H9 (cell line): ENCODE measurements at regions not wholly inside any gene's neighbourhood (a gene's known extent, or its start where the extent isn't known, plus 50 kb on each side); places are given as distances from the start of the nearest gene placed in this dataset.

Source experiments
- DNase-seq: peaks from one replicate; pipeline ENCODE4 v3.0.0-alpha.2; 2017
- H2AFZ ChIP-seq: one replicate; pipeline ENCODE4 v1.6.1; 2013; ENCODE audit warnings: mild to moderate bottlenecking, low read length, control low read depth, moderate library complexity
- H2AK5ac ChIP-seq: 2 replicates; pipeline ENCODE4 v1.6.1; 2013; ENCODE audit warnings: low read length, control low read depth, mixed read lengths; ENCODE audit not compliant: insufficient read length
- H2BK120ac ChIP-seq: one replicate; pipeline ENCODE4 v1.6.1; 2013; ENCODE audit warnings: low read depth, mild to moderate bottlenecking, low read length, control low read depth, inconsistent platforms; ENCODE audit not compliant: poor library complexity, severe bottlenecking
- H2BK12ac ChIP-seq: 2 replicates; pipeline ENCODE4 v1.6.1; 2013; ENCODE audit warnings: low read length, control low read depth, mixed read lengths, low read depth; ENCODE audit not compliant: insufficient read length
- H2BK15ac ChIP-seq: 2 replicates; pipeline ENCODE4 v1.6.1; 2013; ENCODE audit warnings: low read depth, low read length, control low read depth
- H2BK20ac ChIP-seq: one replicate; pipeline ENCODE4 v1.6.1; 2013; ENCODE audit warnings: low read depth, mild to moderate bottlenecking, low read length, control low read depth, inconsistent platforms; ENCODE audit not compliant: poor library complexity, severe bottlenecking
- H2BK5ac ChIP-seq: 2 replicates; pipeline ENCODE4 v1.6.1; 2013; ENCODE audit warnings: low read length, control low read depth, mixed read lengths; ENCODE audit not compliant: insufficient read length
- H3K14ac ChIP-seq: 2 replicates; pipeline ENCODE4 v1.6.1; 2013; ENCODE audit warnings: low read length, control low read depth; ENCODE audit not compliant: insufficient read depth
- H3K18ac ChIP-seq: 2 replicates; pipeline ENCODE4 v1.6.1; 2013; ENCODE audit warnings: low read depth, mild to moderate bottlenecking, mixed read lengths, low read length, control low read depth; ENCODE audit not compliant: insufficient read length
- H3K23ac ChIP-seq: 2 replicates; pipeline ENCODE4 v1.6.1; 2013; ENCODE audit warnings: low read length, control low read depth, mixed read lengths, low read depth; ENCODE audit not compliant: insufficient read length
- H3K23me2 ChIP-seq: 2 replicates; pipeline ENCODE4 v1.6.1; 2013; ENCODE audit warnings: low read depth, mild to moderate bottlenecking, mixed read lengths, low read length, control low read depth; ENCODE audit not compliant: insufficient read length, poor library complexity, severe bottlenecking
- H3K27ac ChIP-seq: 2 replicates; pipeline ENCODE4 v1.5.1; 2013; ENCODE audit warnings: low read length, control low read depth, mixed read lengths, low read depth; ENCODE audit not compliant: insufficient read length
- H3K27me3 ChIP-seq: 2 replicates; pipeline ENCODE4 v1.6.1; 2013; ENCODE audit warnings: low read length, control low read depth, inconsistent platforms; ENCODE audit not compliant: insufficient read depth
- H3K4ac ChIP-seq: 2 replicates; pipeline ENCODE4 v1.6.1; 2013; ENCODE audit warnings: low read depth, mild to moderate bottlenecking, control low read depth, inconsistent platforms, low read length, moderate library complexity
- H3K4me1 ChIP-seq: 2 replicates; pipeline ENCODE4 v1.6.1; 2013; ENCODE audit warnings: low read length, control low read depth, inconsistent platforms; ENCODE audit not compliant: insufficient read depth
- H3K4me2 ChIP-seq: 2 replicates; pipeline ENCODE4 v1.6.1; 2013; ENCODE audit warnings: low read length, control low read depth, mixed read lengths; ENCODE audit not compliant: insufficient read length, insufficient read depth
- H3K56ac ChIP-seq: 2 replicates; pipeline ENCODE4 v1.6.1; 2013; ENCODE audit warnings: low read depth, mild to moderate bottlenecking, mixed read lengths, low read length, control low read depth; ENCODE audit not compliant: insufficient read length
- H3K79me1 ChIP-seq: 2 replicates; pipeline ENCODE4 v1.6.1; 2013; ENCODE audit warnings: low read depth, mild to moderate bottlenecking, moderate library complexity, low read length, control low read depth, inconsistent platforms; ENCODE audit not compliant: insufficient read depth, poor library complexity, severe bottlenecking
- H3K79me2 ChIP-seq: 2 replicates; pipeline ENCODE4 v1.6.1; 2013; ENCODE audit warnings: low read length, control low read depth, inconsistent platforms; ENCODE audit not compliant: insufficient read depth
- H3K9ac ChIP-seq: 2 replicates; pipeline ENCODE4 v1.6.1; 2013; ENCODE audit warnings: low read length, control low read depth, mixed read lengths; ENCODE audit not compliant: insufficient read length; ENCODE audit errors: extremely low read depth
- H3K9me3 ChIP-seq: one replicate; pipeline ENCODE4 v1.6.1; 2013; ENCODE audit warnings: low read depth, low read length, inconsistent platforms; ENCODE audit not compliant: control insufficient read depth
- H3T11ph ChIP-seq: one replicate; pipeline ENCODE4 v1.6.1; 2013; ENCODE audit warnings: mild to moderate bottlenecking, low read length, control low read depth, inconsistent platforms
- H4K20me1 ChIP-seq: one replicate; pipeline ENCODE4 v1.6.1; 2013; ENCODE audit not compliant: control insufficient read depth, insufficient read length, insufficient read depth
- H4K5ac ChIP-seq: 2 replicates; pipeline ENCODE4 v1.6.1; 2013; ENCODE audit warnings: low read depth, mild to moderate bottlenecking, mixed read lengths, low read length, control low read depth; ENCODE audit not compliant: insufficient read length
- H4K8ac ChIP-seq: replicated peaks from 2 replicates; pipeline ENCODE4 v1.6.1; 2013; ENCODE audit warnings: low read length, control low read depth, mixed read lengths, low read depth; ENCODE audit not compliant: insufficient read length
- H4K91ac ChIP-seq: 2 replicates; pipeline ENCODE4 v1.6.1; 2013; ENCODE audit warnings: low read depth, mild to moderate bottlenecking, moderate library complexity, mixed read lengths, low read length, control low read depth; ENCODE audit not compliant: insufficient read length
- H3K27ac Mint-ChIP-seq, 3 experiments: 2 replicates in 2 of 3; 3 replicates in 1 of 3; pipeline ENCODE4 v1.8.0; 2020 to 2021; ENCODE audit warnings: mixed read lengths in 3 of 3, mild to moderate bottlenecking in 1 of 3, moderate library complexity in 1 of 3
- H3K27me3 Mint-ChIP-seq: 2 replicates; pipeline ENCODE4 v1.8.0; 2021; ENCODE audit warnings: low read depth, mild to moderate bottlenecking, moderate library complexity, mixed read lengths
- H3K36me3 Mint-ChIP-seq, 3 experiments: 2 replicates in 2 of 3; 3 replicates in 1 of 3; pipeline ENCODE4 v1.8.0; 2020 to 2021; ENCODE audit warnings: low read depth in 3 of 3, mixed read lengths in 3 of 3; ENCODE audit not compliant: insufficient read depth in 1 of 3
- H3K4me1 Mint-ChIP-seq, 2 experiments: 2 replicates each; pipeline ENCODE4 v1.8.0; 2020; ENCODE audit warnings: mixed read lengths in 2 of 2
- H3K4me3 Mint-ChIP-seq, 2 experiments: 2 replicates in 1 of 2; 3 replicates in 1 of 2; pipeline ENCODE4 v1.8.0; 2020 to 2021; ENCODE audit warnings: mild to moderate bottlenecking in 2 of 2, mixed read lengths in 2 of 2, moderate library complexity in 1 of 2
- H3K9me3 Mint-ChIP-seq, 2 experiments: 2 replicates in 1 of 2; 3 replicates in 1 of 2; pipeline ENCODE4 v1.8.0; 2020; ENCODE audit warnings: mild to moderate bottlenecking in 2 of 2, mixed read lengths in 2 of 2, moderate library complexity in 1 of 2
- WGBS: extraction: QIAGEN DNeasy Blood & Tissue Kit; methylation state at CpG from one replicate; pipeline ENCODE4 v1.1.7; 2013; ENCODE audit warnings: missing lambda C conversion rate, low lambda C conversion rate, mixed read lengths; ENCODE audit not compliant: insufficient read length; ENCODE audit errors: extremely low coverage; 5-methylcytosine and 5-hydroxymethylcytosine counted together
- TF ChIP-seq, protein P1 (sequence below): fragments of 200-600 bp; sonication (generic); conservative IDR thresholded peaks from 3 replicates; pipeline ENCODE4 v1.8.0; 2021; ENCODE audit warnings: antibody characterized with exemption, mild to moderate bottlenecking

DNA sequence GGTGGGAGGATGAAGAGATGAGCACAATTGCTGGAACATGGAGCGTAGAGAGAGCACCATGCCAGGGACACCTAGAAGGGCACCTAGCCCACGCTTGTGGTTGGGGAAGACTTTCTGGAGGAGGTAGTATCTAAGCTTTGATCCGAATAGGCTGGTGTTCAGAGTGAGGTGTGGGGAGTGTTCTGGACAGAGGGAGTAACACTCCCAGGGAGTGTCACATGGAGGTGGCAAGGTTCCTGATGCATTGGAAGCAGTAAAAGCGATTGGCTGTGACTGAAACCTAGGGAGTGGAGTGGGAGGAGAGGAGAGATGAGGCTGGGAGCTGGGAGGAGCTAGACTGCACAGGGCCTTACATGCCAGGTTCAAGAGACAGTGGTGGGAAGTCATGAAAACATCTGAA is 188.0 kb upstream of the NCAM1 start:
- H2BK20ac ChIP-seq, result no peak overlapping the region
- Mint-ChIP-seq H3K4me1 (peaks cover 2 to 6% of the 10 kb centered on the region in 2 experiments; a peak in 2 of 4 replicates), H3K4me3 (no peak overlapping the region), H3K27me3 (peaks cover 8% of the 10 kb centered on the region), H3K27ac (peak overlapping the region in 1 of 3 experiments; percentile 38; a peak in 2 of 7 replicates), H3K36me3 (no peaks in the 10 kb centered on the region; a peak in 2 of 7 replicates), H3K9me3 (no peaks in the 10 kb centered on the region; a peak in 1 of 5 replicates)
- no peak overlapping the region for H3K27ac ChIP-seq
- TF ChIP-seq, protein P1, sequence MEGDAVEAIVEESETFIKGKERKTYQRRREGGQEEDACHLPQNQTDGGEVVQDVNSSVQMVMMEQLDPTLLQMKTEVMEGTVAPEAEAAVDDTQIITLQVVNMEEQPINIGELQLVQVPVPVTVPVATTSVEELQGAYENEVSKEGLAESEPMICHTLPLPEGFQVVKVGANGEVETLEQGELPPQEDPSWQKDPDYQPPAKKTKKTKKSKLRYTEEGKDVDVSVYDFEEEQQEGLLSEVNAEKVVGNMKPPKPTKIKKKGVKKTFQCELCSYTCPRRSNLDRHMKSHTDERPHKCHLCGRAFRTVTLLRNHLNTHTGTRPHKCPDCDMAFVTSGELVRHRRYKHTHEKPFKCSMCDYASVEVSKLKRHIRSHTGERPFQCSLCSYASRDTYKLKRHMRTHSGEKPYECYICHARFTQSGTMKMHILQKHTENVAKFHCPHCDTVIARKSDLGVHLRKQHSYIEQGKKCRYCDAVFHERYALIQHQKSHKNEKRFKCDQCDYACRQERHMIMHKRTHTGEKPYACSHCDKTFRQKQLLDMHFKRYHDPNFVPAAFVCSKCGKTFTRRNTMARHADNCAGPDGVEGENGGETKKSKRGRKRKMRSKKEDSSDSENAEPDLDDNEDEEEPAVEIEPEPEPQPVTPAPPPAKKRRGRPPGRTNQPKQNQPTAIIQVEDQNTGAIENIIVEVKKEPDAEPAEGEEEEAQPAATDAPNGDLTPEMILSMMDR, result no peak
- no peak overlapping the region for H3K4ac ChIP-seq
- H3K79me1 ChIP-seq, result no peaks in the 10 kb centered on the region
- H2BK5ac ChIP-seq, result no peak overlapping the region
- H3K27me3 ChIP-seq, result no peaks in the 10 kb centered on the region
- H3T11ph ChIP-seq, result no peak overlapping the region
- no peaks in the 10 kb centered on the region for H3K79me2 ChIP-seq
- no peak overlapping the region for H2BK12ac ChIP-seq
- no peak overlapping the region for H2BK15ac ChIP-seq
- no peak overlapping the region for H4K5ac ChIP-seq
- H3K56ac ChIP-seq, result no peak overlapping the region
- no peak overlapping the region for H3K18ac ChIP-seq
- DNase-seq, result no peak
- H2AFZ ChIP-seq, result no peak overlapping the region
- WGBS, result no CpG with 5 or more reads among the region's 4 CpGs
- H2BK120ac ChIP-seq, result no peak overlapping the region
- H4K8ac ChIP-seq, result no peak overlapping the region
- no peaks in the 10 kb centered on the region for H3K4me1 ChIP-seq
- no peak overlapping the region for H4K91ac ChIP-seq
- H3K23ac ChIP-seq, result no peak overlapping the region
- H3K9me3 ChIP-seq, result no peaks in the 10 kb centered on the region
- no peak overlapping the region for H3K14ac ChIP-seq
- no peaks in the 10 kb centered on the region for H3K23me2 ChIP-seq
- H3K9ac ChIP-seq, result no peak overlapping the region
- H3K4me2 ChIP-seq, result no peak overlapping the region
- H4K20me1 ChIP-seq, result no peaks in the 10 kb centered on the region
- no peak overlapping the region for H2AK5ac ChIP-seq
